Sigmoid colon (tissue), 6 donors: ENCODE measurements at regions not wholly inside any gene's neighbourhood (a gene's known extent, or its start where the extent isn't known, plus 50 kb on each side); places are given as distances from the start of the nearest gene placed in this dataset.

Experiments
- DNase-seq: peaks from one replicate; pipeline ENCODE4 v3.0.0-alpha.2; 2019
- H3K27ac ChIP-seq, 4 donors: fragments of 200-600 bp; sonication (generic); one replicate each; pipeline ENCODE4 v1.5.1; 2016 to 2019; ENCODE audit warnings: mild to moderate bottlenecking in 1 of 4
- H3K27me3 ChIP-seq, 3 donors: fragments of 200-600 bp; sonication (generic); one replicate each; pipeline ENCODE4 v1.5.1; 2019; ENCODE audit warnings: mild to moderate bottlenecking in 1 of 3
- H3K36me3 ChIP-seq, 4 donors: fragments of 200-600 bp; sonication (generic); one replicate each; pipeline ENCODE4 v1.5.1; 2016 to 2019
- H3K4me1 ChIP-seq, 4 donors: fragments of 200-600 bp; sonication (generic); one replicate each; pipeline ENCODE4 v1.5.1; 2017 to 2019
- H3K4me3 ChIP-seq, 4 donors: fragments of 200-600 bp; sonication (generic); one replicate each; pipeline ENCODE4 v1.5.1; 2017 to 2019; ENCODE audit warnings: mild to moderate bottlenecking in 2 of 4, moderate library complexity in 1 of 4
- H3K9me3 ChIP-seq, 4 donors: fragments of 200-600 bp in 3 of 4; sonication (generic) in 3 of 4; one replicate each; pipeline versions ENCODE4 v1.5.1 to v1.6.1; 2013 to 2019
- EP300 ChIP-seq, 4 donors: sonication (generic); formaldehyde crosslinking; IDR thresholded peaks; one replicate each; pipeline ENCODE4 v1.6.1; 2017; ENCODE audit warnings: antibody characterized with exemption in 4 of 4
- POLR2A ChIP-seq, 2 donors: fragments of 450-650 bp; IDR thresholded peaks; one replicate each; pipeline ENCODE4 v1.6.1; 2016; ENCODE audit warnings: antibody characterized with exemption in 2 of 2, mild to moderate bottlenecking in 2 of 2, moderate library complexity in 2 of 2
- POLR2AphosphoS5 ChIP-seq, 4 donors: sonication (generic); formaldehyde crosslinking; IDR thresholded peaks; one replicate each; pipeline ENCODE4 v1.6.1; 2017; ENCODE audit warnings: antibody characterized with exemption in 4 of 4
- WGBS, 2 donors: extraction: QIAGEN DNeasy Blood & Tissue Kit; methylation state at CpG; one replicate each; pipeline ENCODE4 v1.1.7; 2013; 5-methylcytosine and 5-hydroxymethylcytosine counted together
- intact Hi-C: fragments of 100-400 bp; cut with DNase I; formaldehyde crosslinking; loops from one replicate; pipeline ENCODE4 v1.15.1; 2023
- small RNA-seq, 3 donors: library from RNA; depleted of rRNA; stranded (forward); fragments of <200 nt; gene quantifications; one replicate each; pipeline ENCODE3, GENCODE V24; 2016
- TF ChIP-seq, protein P1 (sequence below), 4 experiments: fragments of 450-650 bp in 3 of 4; fragments of 200-600 bp in 1 of 4; IDR thresholded peaks; one replicate each; pipeline ENCODE4 v1.5.1; 2016 to 2019; ENCODE audit warnings: antibody characterized with exemption in 4 of 4, mild to moderate bottlenecking in 3 of 4, moderate library complexity in 2 of 4
- donor health status: healthy with polysubstance abuse.
- donor health status: healthy.

GRCh38 chr2:163800951-163801381 is 65.2 kb upstream of the FIGN start:
- intact Hi-C loops, result no loop called here
- Histone ChIP-seq H3K4me3 (peak overlapping the region in 1 of 4 donors; percentile 12), H3K27ac (peak overlapping the region in 2 of 4 donors; percentile 29 to 51), H3K27me3 (no peaks in the 10 kb centered on the region), H3K4me1 (peaks cover 0 to 33% (median 31%) of the 10 kb centered on the region in 4 donors), H3K36me3 (no peaks in the 10 kb centered on the region), H3K9me3 (no peaks in the 10 kb centered on the region)
- 28 to 33% methylated on average over 3 of the region's 3 CpGs for WGBS, 2 donors
- TF ChIP-seq POLR2A (IDR thresholded peaks at IDR 0.05) (no peak), EP300 (IDR thresholded peaks at IDR 0.05) (no peak), POLR2AphosphoS5 (IDR thresholded peaks at IDR 0.05) (peak in 1 of 4 donors; percentile 22)
- TF ChIP-seq, protein P1, sequence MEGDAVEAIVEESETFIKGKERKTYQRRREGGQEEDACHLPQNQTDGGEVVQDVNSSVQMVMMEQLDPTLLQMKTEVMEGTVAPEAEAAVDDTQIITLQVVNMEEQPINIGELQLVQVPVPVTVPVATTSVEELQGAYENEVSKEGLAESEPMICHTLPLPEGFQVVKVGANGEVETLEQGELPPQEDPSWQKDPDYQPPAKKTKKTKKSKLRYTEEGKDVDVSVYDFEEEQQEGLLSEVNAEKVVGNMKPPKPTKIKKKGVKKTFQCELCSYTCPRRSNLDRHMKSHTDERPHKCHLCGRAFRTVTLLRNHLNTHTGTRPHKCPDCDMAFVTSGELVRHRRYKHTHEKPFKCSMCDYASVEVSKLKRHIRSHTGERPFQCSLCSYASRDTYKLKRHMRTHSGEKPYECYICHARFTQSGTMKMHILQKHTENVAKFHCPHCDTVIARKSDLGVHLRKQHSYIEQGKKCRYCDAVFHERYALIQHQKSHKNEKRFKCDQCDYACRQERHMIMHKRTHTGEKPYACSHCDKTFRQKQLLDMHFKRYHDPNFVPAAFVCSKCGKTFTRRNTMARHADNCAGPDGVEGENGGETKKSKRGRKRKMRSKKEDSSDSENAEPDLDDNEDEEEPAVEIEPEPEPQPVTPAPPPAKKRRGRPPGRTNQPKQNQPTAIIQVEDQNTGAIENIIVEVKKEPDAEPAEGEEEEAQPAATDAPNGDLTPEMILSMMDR (IDR thresholded peaks at IDR 0.05), result no peak
- no peak for DNase-seq

GRCh38 chr2:163799807-163800206 is 64.0 kb upstream of the FIGN start:
- TF ChIP-seq EP300 (IDR thresholded peaks at IDR 0.05) (no peak), POLR2A (IDR thresholded peaks at IDR 0.05) (no peak), POLR2AphosphoS5 (IDR thresholded peaks at IDR 0.05) (no peak)
- TF ChIP-seq, protein P1 (IDR thresholded peaks at IDR 0.05), result no peak
- H3K4me1 ChIP-seq, result peaks cover 0 to 33% (median 31%) of the 10 kb centered on the region in 4 donors
- H3K36me3 ChIP-seq, result no peaks in the 10 kb centered on the region
- no peaks in the 10 kb centered on the region for H3K9me3 ChIP-seq
- DNase-seq, result no peak
- H3K4me3 ChIP-seq, result no peak overlapping the region
- peak overlapping the region in 1 of 4 donors; percentile 51 for H3K27ac ChIP-seq
- H3K27me3 ChIP-seq, result no peaks in the 10 kb centered on the region
- WGBS, 2 donors, result 74 to 78% methylated on average over 2 of the region's 2 CpGs
- intact Hi-C loops, result no loop called here

GRCh38 chr2:163794635-163795034 is 58.8 kb upstream of the FIGN start:
- DNase-seq, result no peak
- intact Hi-C loops, result no loop called here

More at GRCh38 chr2:163794635-163795034, 58.8 kb upstream of the FIGN start:
- no peaks in the 10 kb centered on the region for H3K27me3 ChIP-seq
- peaks cover 0 to 1% (median under 1%) of the 10 kb centered on the region in 4 donors for H3K4me1 ChIP-seq
- TF ChIP-seq, protein P1 (IDR thresholded peaks at IDR 0.05), result no peak
- TF ChIP-seq POLR2AphosphoS5 (IDR thresholded peaks at IDR 0.05) (no peak), POLR2A (IDR thresholded peaks at IDR 0.05) (no peak), EP300 (IDR thresholded peaks at IDR 0.05) (no peak)
- H3K27ac ChIP-seq, result no peak overlapping the region
- H3K9me3 ChIP-seq, result no peaks in the 10 kb centered on the region
- H3K4me3 ChIP-seq, result no peak overlapping the region
- no peaks in the 10 kb centered on the region for H3K36me3 ChIP-seq

Small RNA genes in the stretch of these regions (small RNA-seq; reads per million reads assigned to genes)
- gene CYP2C56P, result 0 reads per million in 3 donors
